ENCODE measurements at regions not wholly inside any gene's neighbourhood (a gene's known extent, or its start where the extent isn't known, plus 50 kb on each side); places are given as distances from the start of the nearest gene placed in this dataset.

- no peaks in the 10 kb centered on the region for H3K79me1 ChIP-seq (ENCODE audit: low read depth, low read length)
- no peaks in the 10 kb centered on the region for H3K4me1 ChIP-seq (replicated peaks in 1 of 4; ENCODE audit: control insufficient read depth in 3 of 4, insufficient read depth in 4 of 4, low read length in 3 of 4)
- DNase-seq (ENCODE audit: low read depth in 1 of 2, low spot score in 2 of 2) (no peak), FAIRE-seq (no peak)
- peaks cover 0 to 10% (median 7%) of the 10 kb centered on the region in 4 experiments; a peak in 6 of 7 replicates for H3K27me3 ChIP-seq (replicated peaks in 1 of 4; ENCODE audit: control insufficient read depth in 3 of 4, extremely low read depth in 1 of 4, insufficient read depth in 3 of 4, low read length in 3 of 4)
- H2BK20ac ChIP-seq (ENCODE audit: low read length) = no peak overlapping the region
- H3K27ac ChIP-seq (ENCODE audit: low read depth, low read length) = no peak overlapping the region
- no peak overlapping the region for H3K23ac ChIP-seq (ENCODE audit: insufficient read length)
- 73% methylated on average over 2 of the region's 2 CpGs; no CpG with 5 or more reads in 1 of the 2 experiments for WGBS, 2 experiments (ENCODE audit: extremely low coverage in 1 of 2, insufficient coverage in 1 of 2, insufficient read length in 1 of 2, insufficient replicate concordance in 2 of 2, low coverage in 1 of 2, low lambda C conversion rate in 2 of 2, missing lambda C conversion rate in 1 of 2)
- no peak overlapping the region for H2BK12ac ChIP-seq (ENCODE audit: low read depth, low read length)
- H4K5ac ChIP-seq (ENCODE audit: insufficient read length, low read depth, low read length) = no peak overlapping the region
- no peak overlapping the region for H4K8ac ChIP-seq (ENCODE audit: extremely low read depth, insufficient read depth, low read length)
- H3K79me2 ChIP-seq (ENCODE audit: control insufficient read depth in 1 of 2, insufficient read depth in 2 of 2, low read length in 2 of 2) = no peaks in the 10 kb centered on the region
- H3K4ac ChIP-seq (replicated peaks; ENCODE audit: insufficient read length, low read depth, low read length) = no peak overlapping the region
- no peak overlapping the region for H3K14ac ChIP-seq (ENCODE audit: insufficient read length)
- H3K4me2 ChIP-seq (ENCODE audit: insufficient read depth in 1 of 2, low read depth in 2 of 2, low read length in 2 of 2) = no peak overlapping the region
- no peak overlapping the region for H2AK5ac ChIP-seq (ENCODE audit: low read depth, low read length)
- H3K9me3 ChIP-seq (ENCODE audit: insufficient read depth in 2 of 2, low read depth in 1 of 2, low read length in 1 of 2) = no peaks in the 10 kb centered on the region
- H3K4me3 ChIP-seq (ENCODE audit: extremely low read depth in 1 of 4, insufficient read depth in 2 of 4, low read depth in 3 of 4, low read length in 4 of 4) = no peak overlapping the region
- no peak overlapping the region for H2BK15ac ChIP-seq (ENCODE audit: low read length)
- POLR2A ChIA-PET (ENCODE audit: partially characterized antibody) = no interaction called here
- H3K36me3 ChIP-seq (ENCODE audit: control insufficient read depth in 2 of 4, insufficient read depth in 4 of 4, low read length in 3 of 4) = no peaks in the 10 kb centered on the region
- no peak overlapping the region for H2AFZ ChIP-seq (ENCODE audit: low read length)
- no peak overlapping the region for H3K56ac ChIP-seq (replicated peaks; ENCODE audit: insufficient read length, low read depth, low read length)
- H2BK5ac ChIP-seq (ENCODE audit: low read depth, low read length) = no peak overlapping the region
- H2BK120ac ChIP-seq (replicated peaks; ENCODE audit: low read depth, low read length) = no peak overlapping the region
- no peak overlapping the region for H3K18ac ChIP-seq (ENCODE audit: extremely low read depth, low read length)
- CTCF ChIA-PET (ENCODE audit: partially characterized antibody) = interaction anchor here (1.2 to 1.9 kb wide), 3 partner anchors 19 to 140 kb away, joined by 3 to 11 read pairs (median 3); no protein-coding TSS in a partner anchor
- H3K23me2 ChIP-seq (ENCODE audit: low read depth, low read length) = no peaks in the 10 kb centered on the region
- no peak overlapping the region for H3K9ac ChIP-seq (replicated peaks in 1 of 4; ENCODE audit: extremely low read depth in 1 of 4, low read depth in 3 of 4, low read length in 3 of 4)
- no peak overlapping the region for H4K91ac ChIP-seq (replicated peaks; ENCODE audit: insufficient read length, low read length)
- no peaks in the 10 kb centered on the region for H4K20me1 ChIP-seq (replicated peaks in 1 of 2; ENCODE audit: control insufficient read depth in 1 of 2, insufficient read depth in 2 of 2, low read length in 2 of 2)
- TF ChIP-seq TBP (IDR thresholded peaks at IDR 0.05; ENCODE audit: low read depth, low read length) = no peak
- no peak for TF ChIP-seq GABPA (IDR thresholded peaks at IDR 0.05; ENCODE audit: borderline replicate concordance, insufficient read depth, low read length)
These were observed 69.2 kb upstream of the WLS start for GRCh38 chr1:68301471-68302001.
